Right lobe of liver (tissue), 4 donors: ENCODE measurements at regions not wholly inside any gene's neighbourhood (a gene's known extent, or its start where the extent isn't known, plus 50 kb on each side); places are given as distances from the start of the nearest gene placed in this dataset.

Source experiments
- POLR2A ChIP-seq: fragments of 450-650 bp; IDR thresholded peaks from one replicate; pipeline ENCODE4 v1.6.1; 2017; ENCODE audit warnings: antibody characterized with exemption, mild to moderate bottlenecking
- TF ChIP-seq, protein P1 (sequence below), 4 donors: fragments of 200-600 bp in 3 of 4; fragments of 450-650 bp in 1 of 4; IDR thresholded peaks; one replicate each; pipeline versions ENCODE4 v1.5.1 to v1.8.0; 2016 to 2022; ENCODE audit warnings: antibody characterized with exemption in 4 of 4, mild to moderate bottlenecking in 2 of 4
- donor health status: DM: no; HTN: no; CAD: no.
- donor health status: DM: no; HTN: no; CAD: no.
- donor health status: DM: no; HTN: yes; CAD: no.

GRCh38 chr2:67566958-67567635 lies 170.0 kb downstream of the ETAA1 start:
- TF ChIP-seq POLR2A, result no peak
- TF ChIP-seq, protein P1, sequence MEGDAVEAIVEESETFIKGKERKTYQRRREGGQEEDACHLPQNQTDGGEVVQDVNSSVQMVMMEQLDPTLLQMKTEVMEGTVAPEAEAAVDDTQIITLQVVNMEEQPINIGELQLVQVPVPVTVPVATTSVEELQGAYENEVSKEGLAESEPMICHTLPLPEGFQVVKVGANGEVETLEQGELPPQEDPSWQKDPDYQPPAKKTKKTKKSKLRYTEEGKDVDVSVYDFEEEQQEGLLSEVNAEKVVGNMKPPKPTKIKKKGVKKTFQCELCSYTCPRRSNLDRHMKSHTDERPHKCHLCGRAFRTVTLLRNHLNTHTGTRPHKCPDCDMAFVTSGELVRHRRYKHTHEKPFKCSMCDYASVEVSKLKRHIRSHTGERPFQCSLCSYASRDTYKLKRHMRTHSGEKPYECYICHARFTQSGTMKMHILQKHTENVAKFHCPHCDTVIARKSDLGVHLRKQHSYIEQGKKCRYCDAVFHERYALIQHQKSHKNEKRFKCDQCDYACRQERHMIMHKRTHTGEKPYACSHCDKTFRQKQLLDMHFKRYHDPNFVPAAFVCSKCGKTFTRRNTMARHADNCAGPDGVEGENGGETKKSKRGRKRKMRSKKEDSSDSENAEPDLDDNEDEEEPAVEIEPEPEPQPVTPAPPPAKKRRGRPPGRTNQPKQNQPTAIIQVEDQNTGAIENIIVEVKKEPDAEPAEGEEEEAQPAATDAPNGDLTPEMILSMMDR (IDR thresholded peaks at IDR 0.05), result no peak
